ENCODE measurements at regions not wholly inside any gene's neighbourhood (a gene's known extent, or its start where the extent isn't known, plus 50 kb on each side); places are given as distances from the start of the nearest gene placed in this dataset.

GRCh38 chr16:65522412-65522811 lies 400.5 kb upstream of the CDH11 start:
- no peak for TF ChIP-seq CTCF (IDR thresholded peaks at IDR 0.05)
- TF ChIP-seq POLR2AphosphoS5 (IDR thresholded peaks at IDR 0.05): no peak

Measured in breast epithelium (tissue), 3 donors.